Breast epithelium (tissue), 4 donors: ENCODE measurements at regions not wholly inside any gene's neighbourhood (a gene's known extent, or its start where the extent isn't known, plus 50 kb on each side); places are given as distances from the start of the nearest gene placed in this dataset.

Experiments used
- DNase-seq, 2 donors: peaks; one replicate each; pipeline ENCODE4 v3.0.0-alpha.2; 2019; ENCODE audit warnings: low spot score in 2 of 2
- H3K27ac ChIP-seq, 2 donors: fragments of 200-600 bp; sonication (generic) in 1 of 2; one replicate each; pipeline ENCODE4 v1.5.1; 2016 to 2019; ENCODE audit warnings: mild to moderate bottlenecking in 1 of 2
- H3K27me3 ChIP-seq, 2 donors: fragments of 200-600 bp; sonication (generic) in 1 of 2; one replicate each; pipeline versions ENCODE4 v1.5.1 to v1.6.0; 2017 to 2019; ENCODE audit warnings: control low read depth in 1 of 2, mild to moderate bottlenecking in 1 of 2
- H3K36me3 ChIP-seq: fragments of 200-600 bp; one replicate; pipeline ENCODE4 v1.5.1; 2019
- H3K4me1 ChIP-seq, 2 donors: fragments of 200-600 bp; sonication (generic); one replicate each; pipeline ENCODE4 v1.5.1; 2016 to 2019; ENCODE audit warnings: control low read depth in 1 of 2
- H3K4me3 ChIP-seq, 3 donors: fragments of 200-600 bp; sonication (generic); 1 replicate in 2 of 3; 2 replicates in 1 of 3; pipeline ENCODE4 v1.5.1; 2016 to 2019; ENCODE audit warnings: mild to moderate bottlenecking in 3 of 3, moderate library complexity in 2 of 3
- H3K9me3 ChIP-seq, 2 donors: fragments of 200-600 bp; sonication (generic) in 1 of 2; one replicate each; pipeline ENCODE4 v1.5.1; 2016 to 2019; ENCODE audit warnings: control low read depth in 1 of 2
- CTCF ChIP-seq, 3 donors: fragments of 450-650 bp; IDR thresholded peaks; one replicate each; pipeline ENCODE4 v1.5.1; 2016 to 2017; ENCODE audit warnings: antibody characterized with exemption in 3 of 3, mild to moderate bottlenecking in 3 of 3, moderate library complexity in 3 of 3
- POLR2A ChIP-seq: fragments of 450-650 bp; IDR thresholded peaks from one replicate; pipeline ENCODE4 v1.6.1; 2016; ENCODE audit warnings: antibody characterized with exemption, mild to moderate bottlenecking, moderate library complexity
- POLR2AphosphoS5 ChIP-seq, 3 donors: sonication (generic); formaldehyde crosslinking; IDR thresholded peaks; one replicate each; pipeline ENCODE4 v1.6.1; 2017; ENCODE audit warnings: antibody characterized with exemption in 3 of 3
- intact Hi-C: fragments of 100-400 bp; cut with DNase I; formaldehyde crosslinking; loops from one replicate; pipeline ENCODE4 v1.15.1; 2023; ENCODE audit warnings: low total_unique reads

- no peaks in the 10 kb centered on the region for H3K36me3 ChIP-seq
- H3K4me3 ChIP-seq, result no peak overlapping the region
- TF ChIP-seq CTCF (IDR thresholded peaks at IDR 0.05), result no peak
- TF ChIP-seq POLR2A, result no peak
- no peak for TF ChIP-seq POLR2AphosphoS5 (IDR thresholded peaks at IDR 0.05)
- no peaks in the 10 kb centered on the region for H3K9me3 ChIP-seq
- no peaks in the 10 kb centered on the region for H3K4me1 ChIP-seq
- H3K27me3 ChIP-seq, result no peaks in the 10 kb centered on the region
- no peak overlapping the region for H3K27ac ChIP-seq
- intact Hi-C loops, result no loop called here
- DNase-seq, result no peak
These were observed 85.6 kb upstream of the KHDRBS2 start for GRCh38 chr6:62371453-62372210.

- Histone ChIP-seq H3K4me1 (no peaks in the 10 kb centered on the region), H3K9me3 (no peaks in the 10 kb centered on the region), H3K27ac (no peak overlapping the region), H3K36me3 (no peaks in the 10 kb centered on the region), H3K4me3 (no peak overlapping the region), H3K27me3 (no peaks in the 10 kb centered on the region)
- intact Hi-C loops, result no loop called here
- TF ChIP-seq POLR2A (no peak), POLR2AphosphoS5 (IDR thresholded peaks at IDR 0.05) (no peak), CTCF (IDR thresholded peaks at IDR 0.05) (no peak)
- no peak for DNase-seq
These were observed 81.6 kb upstream of the KHDRBS2 start for GRCh38 chr6:62367601-62368000.

GRCh38 chr6:62362097-62362496, 76.1 kb upstream of the KHDRBS2 start:
- no peak overlapping the region for H3K27ac ChIP-seq
- H3K4me1 ChIP-seq, result no peaks in the 10 kb centered on the region
- DNase-seq, result no peak
- H3K4me3 ChIP-seq, result no peak overlapping the region
- H3K9me3 ChIP-seq, result no peaks in the 10 kb centered on the region
- no peaks in the 10 kb centered on the region for H3K27me3 ChIP-seq
- H3K36me3 ChIP-seq, result no peaks in the 10 kb centered on the region
- TF ChIP-seq CTCF (IDR thresholded peaks at IDR 0.05) (no peak), POLR2A (no peak), POLR2AphosphoS5 (IDR thresholded peaks at IDR 0.05) (no peak)
- intact Hi-C loops, result no loop called here

- no peak for DNase-seq
- intact Hi-C loops, result no loop called here
- TF ChIP-seq POLR2A (no peak), CTCF (IDR thresholded peaks at IDR 0.05) (no peak), POLR2AphosphoS5 (IDR thresholded peaks at IDR 0.05) (no peak)
- Histone ChIP-seq H3K9me3 (no peaks in the 10 kb centered on the region), H3K4me3 (no peak overlapping the region), H3K4me1 (no peaks in the 10 kb centered on the region), H3K27ac (no peak overlapping the region), H3K27me3 (no peaks in the 10 kb centered on the region), H3K36me3 (no peaks in the 10 kb centered on the region)
These were observed 71.8 kb upstream of the KHDRBS2 start for GRCh38 chr6:62357835-62358234.

GRCh38 chr6:62354261-62354660, 68.2 kb upstream of the KHDRBS2 start:
- intact Hi-C loops, result no loop called here
- DNase-seq, result no peak
- Histone ChIP-seq H3K27me3 (no peaks in the 10 kb centered on the region), H3K4me3 (no peak overlapping the region), H3K9me3 (no peaks in the 10 kb centered on the region), H3K4me1 (no peaks in the 10 kb centered on the region), H3K36me3 (no peaks in the 10 kb centered on the region), H3K27ac (no peak overlapping the region)
- no peak for TF ChIP-seq POLR2AphosphoS5 (IDR thresholded peaks at IDR 0.05)
